LNCaP clone FGC (cell line): ENCODE measurements at regions not wholly inside any gene's neighbourhood (a gene's known extent, or its start where the extent isn't known, plus 50 kb on each side); places are given as distances from the start of the nearest gene placed in this dataset.
A peak's percentile ranks its signal among the peaks of the same experiment; 100 is the strongest.

ENCODE experiments used
- DNase-seq: peaks from one replicate; pipeline ENCODE4 v3.0.0-alpha.2; 2011; ENCODE audit warnings: low read depth
- H3K4me3 ChIP-seq: 2 replicates; pipeline ENCODE4 v1.5.1; 2011; ENCODE audit warnings: mild to moderate bottlenecking, low read depth, low read length, control low read depth
- CTCF ChIP-seq: IDR thresholded peaks from 2 replicates; pipeline ENCODE4 v1.5.1; 2012; ENCODE audit warnings: mild to moderate bottlenecking; ENCODE audit not compliant: control insufficient read depth, insufficient read depth; ENCODE audit errors: extremely low read depth

GRCh38 chr7:54860003-54860775, 101.2 kb upstream of the SEC61G start:
- no peak overlapping the region for H3K4me3 ChIP-seq
- no peak for DNase-seq
- no peak for TF ChIP-seq CTCF

- TF ChIP-seq CTCF = no peak
- H3K4me3 ChIP-seq = no peak overlapping the region
- no peak for DNase-seq
Measured at GRCh38 chr7:54860843-54861242, 101.8 kb upstream of the SEC61G start.

DNA sequence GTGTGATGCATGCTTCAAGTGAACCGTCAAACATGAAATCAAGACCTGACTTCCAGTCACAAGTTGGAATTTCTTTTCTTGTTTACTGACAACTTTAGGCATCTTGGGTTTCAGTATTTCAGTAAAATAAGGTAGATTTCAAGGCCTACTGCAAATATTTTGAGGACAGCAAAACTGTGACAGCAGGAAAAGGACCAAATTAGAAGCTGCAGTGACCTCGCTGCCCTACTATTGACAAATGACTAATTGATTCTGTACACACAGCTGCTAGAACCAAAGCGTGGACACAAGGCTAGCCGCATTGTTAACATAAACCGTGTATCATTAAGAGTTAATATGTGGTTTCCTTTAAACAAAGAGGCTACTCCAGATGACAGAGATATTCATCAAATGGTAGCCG, 105.7 kb upstream of the SEC61G start:
- no peak overlapping the region for H3K4me3 ChIP-seq
- peak; percentile 4 for DNase-seq
- no peak for TF ChIP-seq CTCF

GRCh38 chr7:54869523-54869922, 110.5 kb upstream of the SEC61G start:
- no peak overlapping the region for H3K4me3 ChIP-seq
- TF ChIP-seq CTCF = no peak

DNA sequence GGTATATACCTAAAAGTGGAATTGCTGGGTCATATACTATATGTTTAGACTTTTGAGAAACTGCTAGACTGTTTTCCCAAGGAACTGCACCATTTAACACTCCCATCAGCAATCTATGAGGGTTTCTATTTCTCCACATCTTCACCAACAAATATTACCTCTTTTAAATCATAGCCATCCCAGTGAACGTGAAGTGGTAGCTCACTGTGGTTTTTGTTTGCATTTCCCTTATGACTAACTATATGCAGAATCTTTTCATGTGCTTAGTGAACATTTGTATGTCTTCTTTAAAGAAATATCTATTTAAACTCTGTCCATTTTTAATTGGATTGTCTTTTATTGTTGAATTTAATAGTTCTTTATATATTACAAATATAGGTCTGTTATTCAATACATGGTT, 115.8 kb upstream of the SEC61G start:
- H3K4me3 ChIP-seq = no peak overlapping the region
- DNase-seq = no peak
- TF ChIP-seq CTCF = no peak

More at GRCh38 chr7:54869523-54869922, 110.5 kb upstream of the SEC61G start:
- no peak for DNase-seq

- peak; percentile 66 for DNase-seq
- TF ChIP-seq CTCF = peak; percentile 58
- H3K4me3 ChIP-seq = no peak overlapping the region
Measured at GRCh38 chr7:54877683-54878082, 118.7 kb upstream of the SEC61G start.

- DNase-seq = no peak
- no peak overlapping the region for H3K4me3 ChIP-seq
- TF ChIP-seq CTCF = no peak
Measured at GRCh38 chr7:54878339-54878738, 119.3 kb upstream of the SEC61G start.
